ENCODE measurements at regions not wholly inside any gene's neighbourhood (a gene's known extent, or its start where the extent isn't known, plus 50 kb on each side); places are given as distances from the start of the nearest gene placed in this dataset.

DNA sequence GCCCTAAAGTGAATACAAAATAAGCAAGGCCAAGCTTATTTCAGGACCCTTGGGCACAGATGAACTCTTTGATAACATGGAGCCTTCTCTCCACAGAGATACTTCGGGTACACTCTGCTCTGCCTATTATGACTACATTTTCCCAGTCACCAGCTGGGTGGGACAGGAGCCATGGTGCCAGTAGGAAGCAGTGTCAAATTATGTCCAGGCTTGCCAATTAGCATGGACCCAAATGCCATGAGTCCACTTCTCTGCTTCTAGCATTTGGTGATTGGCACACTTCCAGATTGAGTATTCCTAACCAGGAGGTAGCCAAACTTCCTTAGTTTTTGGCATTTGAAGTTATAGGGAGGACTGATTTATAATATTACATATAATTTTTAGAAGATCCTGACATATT lies 513.8 kb upstream of the HTR1E start:
- H2BK12ac ChIP-seq (ENCODE audit: insufficient read length, low read depth, low read length), result no peak overlapping the region
- H4K8ac ChIP-seq (replicated peaks; ENCODE audit: insufficient read length, low read depth, low read length), result no peak overlapping the region
- no peak overlapping the region for H4K91ac ChIP-seq (ENCODE audit: insufficient read length, low read depth, low read length)
- H2AK5ac ChIP-seq (ENCODE audit: insufficient read length, low read length), result no peak overlapping the region
- Mint-ChIP-seq H3K36me3 (ENCODE audit: insufficient read depth in 1 of 3, low read depth in 3 of 3) (peaks cover 0 to 1% (median 0%) of the 10 kb centered on the region in 3 experiments; a peak in 2 of 7 replicates), H3K27me3 (ENCODE audit: low read depth) (no peaks in the 10 kb centered on the region; the same call in 1 of the 2 replicates), H3K9me3 (no peaks in the 10 kb centered on the region; a peak in 1 of 5 replicates), H3K4me1 (no peaks in the 10 kb centered on the region), H3K27ac (no peak overlapping the region), H3K4me3 (no peak overlapping the region)
- H3K9me3 ChIP-seq (ENCODE audit: control insufficient read depth, low read depth, low read length), result no peaks in the 10 kb centered on the region
- H2AFZ ChIP-seq (ENCODE audit: low read length), result no peak overlapping the region
- H3K56ac ChIP-seq (ENCODE audit: insufficient read length, low read depth, low read length), result no peak overlapping the region
- H3K4ac ChIP-seq (ENCODE audit: low read depth, low read length), result no peak overlapping the region
- H3K4me2 ChIP-seq (ENCODE audit: insufficient read depth, insufficient read length, low read length), result no peak overlapping the region
- H2BK5ac ChIP-seq (ENCODE audit: insufficient read length, low read length), result no peak overlapping the region
- no peak overlapping the region for H2BK120ac ChIP-seq (ENCODE audit: low read depth, low read length, poor library complexity, severe bottlenecking)
- TF ChIP-seq, protein P1, sequence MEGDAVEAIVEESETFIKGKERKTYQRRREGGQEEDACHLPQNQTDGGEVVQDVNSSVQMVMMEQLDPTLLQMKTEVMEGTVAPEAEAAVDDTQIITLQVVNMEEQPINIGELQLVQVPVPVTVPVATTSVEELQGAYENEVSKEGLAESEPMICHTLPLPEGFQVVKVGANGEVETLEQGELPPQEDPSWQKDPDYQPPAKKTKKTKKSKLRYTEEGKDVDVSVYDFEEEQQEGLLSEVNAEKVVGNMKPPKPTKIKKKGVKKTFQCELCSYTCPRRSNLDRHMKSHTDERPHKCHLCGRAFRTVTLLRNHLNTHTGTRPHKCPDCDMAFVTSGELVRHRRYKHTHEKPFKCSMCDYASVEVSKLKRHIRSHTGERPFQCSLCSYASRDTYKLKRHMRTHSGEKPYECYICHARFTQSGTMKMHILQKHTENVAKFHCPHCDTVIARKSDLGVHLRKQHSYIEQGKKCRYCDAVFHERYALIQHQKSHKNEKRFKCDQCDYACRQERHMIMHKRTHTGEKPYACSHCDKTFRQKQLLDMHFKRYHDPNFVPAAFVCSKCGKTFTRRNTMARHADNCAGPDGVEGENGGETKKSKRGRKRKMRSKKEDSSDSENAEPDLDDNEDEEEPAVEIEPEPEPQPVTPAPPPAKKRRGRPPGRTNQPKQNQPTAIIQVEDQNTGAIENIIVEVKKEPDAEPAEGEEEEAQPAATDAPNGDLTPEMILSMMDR (conservative IDR thresholded peaks at IDR 0.05), result no peak
- H2BK20ac ChIP-seq (ENCODE audit: low read depth, low read length, poor library complexity, severe bottlenecking), result no peak overlapping the region
- H3K4me1 ChIP-seq (ENCODE audit: insufficient read depth, low read length), result no peaks in the 10 kb centered on the region
- DNase-seq, result no peak
- no peaks in the 10 kb centered on the region for H3K27me3 ChIP-seq (ENCODE audit: insufficient read depth, low read length)
- no peaks in the 10 kb centered on the region for H3K23me2 ChIP-seq (ENCODE audit: insufficient read length, low read depth, low read length, poor library complexity, severe bottlenecking)
- no peak overlapping the region for H3K14ac ChIP-seq (ENCODE audit: insufficient read depth, low read length)
- H3K18ac ChIP-seq (ENCODE audit: insufficient read length, low read depth, low read length), result no peak overlapping the region
- H3K27ac ChIP-seq (ENCODE audit: insufficient read length, low read depth, low read length), result no peak overlapping the region
- H3T11ph ChIP-seq (ENCODE audit: low read length), result no peak overlapping the region
- no peak overlapping the region for H4K5ac ChIP-seq (ENCODE audit: insufficient read length, low read depth, low read length)
- H3K9ac ChIP-seq (ENCODE audit: extremely low read depth, insufficient read length, low read length), result no peak overlapping the region
- no peaks in the 10 kb centered on the region for H4K20me1 ChIP-seq (ENCODE audit: control insufficient read depth, insufficient read depth, insufficient read length)
- no peaks in the 10 kb centered on the region for H3K79me2 ChIP-seq (ENCODE audit: insufficient read depth, low read length)
- no peak overlapping the region for H3K23ac ChIP-seq (ENCODE audit: insufficient read length, low read depth, low read length)
- no peak overlapping the region for H2BK15ac ChIP-seq (ENCODE audit: low read depth, low read length)
- no peaks in the 10 kb centered on the region for H3K79me1 ChIP-seq (ENCODE audit: insufficient read depth, low read depth, low read length, poor library complexity, severe bottlenecking)
- no CpG with 5 or more reads among the region's 1 CpG for WGBS (ENCODE audit: extremely low coverage, insufficient read length, low lambda C conversion rate)
